GM18858 (cell line): ENCODE measurements at regions not wholly inside any gene's neighbourhood (a gene's known extent, or its start where the extent isn't known, plus 50 kb on each side); places are given as distances from the start of the nearest gene placed in this dataset.
"Not testable (repeated sequence)": the region's sequence is repeated elsewhere in the genome, so short reads cannot be mapped to it uniquely, and the experiment has no call there.

Experiments
- ATAC-seq: cut with Tn5 transposase; IDR thresholded peaks from one replicate; pipeline ENCODE4 v1.9.1; 2021; ENCODE audit not compliant: unreplicated experiment

DNA sequence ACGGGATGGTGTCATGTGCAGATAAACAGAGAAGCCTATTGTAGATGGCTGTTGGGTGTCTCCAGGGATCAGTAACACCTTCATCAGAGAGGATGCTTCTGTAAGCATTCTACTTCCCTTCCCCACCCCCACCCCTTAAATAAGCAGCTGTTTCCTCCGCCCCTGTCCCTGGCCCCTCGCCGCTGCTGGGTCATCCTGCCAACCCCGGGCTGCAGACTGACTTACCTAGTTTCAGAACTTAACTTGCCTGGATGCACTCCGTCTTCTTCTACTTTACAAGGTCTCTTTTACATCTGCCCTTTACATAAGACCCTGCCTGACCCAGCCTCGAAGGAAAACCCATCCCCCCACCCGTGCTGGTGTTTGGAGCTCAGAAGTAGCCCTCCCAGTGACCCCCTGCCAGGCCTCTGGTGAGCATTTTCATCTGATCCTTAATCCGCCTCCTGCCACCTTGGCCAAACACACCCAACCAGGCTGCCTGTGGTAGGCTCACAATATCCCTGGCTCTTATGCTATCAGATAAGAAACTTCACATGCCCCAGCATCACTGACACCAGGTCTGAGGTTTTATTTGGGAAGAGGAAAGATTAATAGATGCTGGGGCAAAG, 103.0 kb upstream of the HES1 start:
- no peak for ATAC-seq

DNA sequence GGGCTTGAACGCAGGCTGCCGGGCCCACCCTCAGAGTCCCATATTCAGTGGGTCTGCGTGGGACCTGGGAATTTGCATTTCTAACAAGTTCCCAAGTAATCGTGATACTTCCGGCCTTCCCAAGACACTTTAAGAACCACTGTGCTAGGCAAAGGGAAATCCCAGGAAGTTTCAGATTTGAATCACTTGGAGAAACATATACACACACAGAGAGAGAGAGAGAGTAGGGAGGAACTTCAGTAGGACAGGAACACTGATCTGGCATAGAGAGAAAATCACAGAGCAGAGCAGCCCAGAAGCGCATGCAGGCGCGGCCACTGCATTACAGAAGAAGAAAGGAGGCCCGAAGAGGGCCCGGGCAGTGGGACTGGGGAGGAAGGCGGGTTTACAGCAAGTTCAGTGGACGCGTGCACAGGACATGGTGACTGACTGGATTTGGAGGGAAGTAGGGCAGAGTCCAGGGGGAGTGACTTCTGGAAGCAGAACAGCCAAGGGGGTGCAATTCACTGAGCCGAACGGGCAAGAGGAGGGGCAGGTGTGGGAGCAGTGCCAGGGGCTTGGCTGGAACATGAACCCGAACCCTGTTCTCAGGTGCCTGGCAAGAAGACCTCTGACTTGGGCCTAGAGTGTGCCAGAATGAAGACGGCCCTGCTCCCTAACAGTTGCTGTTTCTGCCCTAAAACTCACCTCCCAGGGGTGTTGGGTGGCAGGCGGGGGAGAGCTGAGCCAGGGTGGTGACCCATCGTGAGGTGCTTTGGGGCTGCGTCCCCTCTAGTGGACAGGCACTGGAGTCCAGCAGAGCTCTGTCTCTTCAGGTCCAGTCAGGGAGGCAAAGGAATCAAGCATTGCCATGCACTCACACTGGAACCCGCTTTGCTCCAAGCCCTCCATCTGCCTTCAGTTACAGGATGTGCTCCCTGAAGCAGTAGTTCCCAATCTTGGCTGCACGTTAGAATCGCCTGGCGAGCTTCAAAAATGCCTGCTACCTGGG, 101.3 kb upstream of the HES1 start:
- no peak for ATAC-seq

DNA sequence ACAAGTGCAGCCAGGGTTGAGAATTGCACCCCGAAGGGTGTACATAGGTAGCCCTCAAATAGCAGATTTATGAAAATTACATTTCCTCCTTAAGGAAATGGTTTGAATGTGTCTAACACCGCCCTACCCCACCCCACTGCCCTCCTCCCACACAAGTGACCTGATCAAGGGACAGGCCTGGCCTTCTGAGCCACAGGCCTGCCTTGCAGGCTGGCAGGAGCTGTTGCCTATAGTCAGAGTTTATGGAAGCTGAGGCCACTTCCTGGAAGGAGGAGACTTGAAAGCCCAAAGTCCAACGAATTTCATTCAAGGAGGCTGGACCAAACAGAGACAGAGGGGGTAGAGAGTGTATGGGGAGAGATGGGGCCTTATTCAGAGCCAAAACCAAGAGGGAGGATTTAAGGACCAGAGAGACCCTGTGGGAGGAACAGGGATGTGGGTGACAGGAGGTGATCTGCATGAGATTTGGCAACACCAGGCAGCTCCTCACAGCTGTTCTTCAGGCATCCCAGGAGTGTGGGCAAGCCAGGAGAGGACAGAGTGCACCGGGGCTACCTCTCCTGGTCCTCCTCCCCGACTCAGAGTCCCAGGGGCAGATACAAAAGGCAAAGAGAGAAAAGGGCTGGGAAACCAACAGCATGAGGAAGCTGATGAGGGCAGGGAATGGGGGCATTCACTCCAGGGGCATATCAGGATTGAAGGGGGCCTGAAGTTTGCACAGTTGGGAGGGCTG, 100.4 kb upstream of the HES1 start:
- ATAC-seq = no peak

DNA sequence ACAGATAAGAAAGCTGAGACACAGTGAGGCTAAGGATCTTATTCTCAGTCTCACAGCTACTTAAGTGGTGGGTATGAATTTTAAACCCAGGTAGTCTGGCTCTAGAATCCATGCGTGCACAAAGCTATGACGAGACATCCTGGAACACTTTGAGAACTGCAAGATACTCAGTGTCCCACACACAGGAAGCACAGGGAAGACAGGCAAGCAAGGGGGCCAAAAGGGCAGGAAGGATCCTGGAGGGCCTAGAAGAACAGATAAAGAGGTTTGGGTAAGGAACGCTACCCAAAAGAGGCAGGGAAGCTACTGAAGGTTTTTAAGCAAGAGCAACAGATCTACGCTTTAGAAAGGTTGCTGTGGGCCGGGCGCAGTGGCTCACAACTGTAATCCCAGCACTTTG, 99.1 kb upstream of the HES1 start:
- no peak for ATAC-seq

DNA sequence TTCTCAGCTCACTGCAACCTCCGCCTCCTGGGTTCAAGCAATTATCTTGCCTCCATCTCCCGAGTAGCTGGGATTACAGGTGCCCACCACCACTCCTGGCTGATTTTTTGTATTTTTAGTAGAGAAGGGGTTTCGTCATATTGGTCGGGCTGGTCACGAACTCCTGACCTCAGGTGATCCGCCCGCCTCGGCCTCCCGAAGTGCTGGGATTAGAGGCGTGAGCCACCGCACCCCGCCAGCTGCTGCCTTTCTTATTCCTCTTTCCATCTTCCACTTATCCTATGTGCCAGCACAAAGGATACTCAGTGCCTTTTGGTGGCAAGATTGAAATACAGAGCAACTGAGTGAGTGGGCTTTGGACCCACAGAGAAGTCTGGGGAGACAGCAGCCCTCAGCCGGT, 97.6 kb upstream of the HES1 start:
- ATAC-seq = not testable (repeated sequence)

DNA sequence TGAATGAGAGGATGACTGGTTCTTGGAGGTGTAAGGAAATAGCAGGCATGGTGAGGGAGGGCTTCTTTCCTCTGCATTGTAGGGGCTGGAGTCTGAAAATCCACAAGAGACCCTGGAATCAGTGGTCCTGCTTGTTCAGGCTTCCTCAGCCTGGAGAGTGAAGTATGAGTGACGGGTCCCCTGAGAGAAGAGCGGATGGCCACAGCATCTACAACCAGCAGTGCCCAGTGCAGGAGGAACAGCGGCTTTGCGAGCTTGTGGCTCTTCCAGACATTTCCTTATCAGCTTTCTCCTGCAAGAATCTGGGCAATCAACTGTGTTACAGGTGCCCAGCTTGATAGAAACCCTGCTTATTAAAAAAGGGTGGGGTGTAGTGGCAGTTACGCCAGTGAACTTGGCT, 97.0 kb upstream of the HES1 start:
- ATAC-seq = no peak

DNA sequence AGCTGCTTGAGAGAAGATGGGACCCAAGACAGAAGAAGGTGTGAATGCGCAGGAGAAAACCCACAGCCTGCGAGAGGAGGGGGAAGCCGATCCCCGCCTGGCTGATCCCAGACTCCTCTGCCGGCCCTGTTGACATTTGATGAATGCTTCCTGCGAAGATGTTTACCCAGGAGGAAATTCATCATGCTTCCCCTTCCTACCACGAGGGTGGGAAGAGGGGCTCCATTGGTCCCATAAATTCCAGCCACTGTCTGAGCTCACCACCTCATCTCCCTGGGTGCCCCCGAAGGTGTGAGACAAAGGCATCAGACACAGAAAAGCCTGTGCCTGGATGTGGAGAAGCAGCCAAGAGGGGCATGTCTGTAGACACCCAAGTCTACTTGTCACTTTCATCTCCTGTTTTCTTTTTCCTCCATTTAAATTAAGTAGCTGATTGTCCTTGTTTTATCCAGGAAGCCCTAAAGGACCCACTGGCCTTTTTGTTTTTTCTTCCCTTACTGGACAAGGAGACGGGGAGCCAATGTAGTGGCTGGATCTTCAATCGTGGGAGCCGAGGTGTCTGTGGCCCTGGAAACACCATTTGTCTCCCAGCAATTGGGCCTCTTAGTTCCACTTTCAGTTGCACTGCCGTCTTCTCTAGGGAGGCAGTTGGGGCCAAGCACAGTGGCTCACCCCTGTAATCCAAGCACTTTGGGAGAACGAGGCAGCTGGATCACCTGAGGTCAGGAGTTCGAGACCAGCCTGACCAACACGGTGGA, 95.3 kb upstream of the HES1 start:
- no peak for ATAC-seq

DNA sequence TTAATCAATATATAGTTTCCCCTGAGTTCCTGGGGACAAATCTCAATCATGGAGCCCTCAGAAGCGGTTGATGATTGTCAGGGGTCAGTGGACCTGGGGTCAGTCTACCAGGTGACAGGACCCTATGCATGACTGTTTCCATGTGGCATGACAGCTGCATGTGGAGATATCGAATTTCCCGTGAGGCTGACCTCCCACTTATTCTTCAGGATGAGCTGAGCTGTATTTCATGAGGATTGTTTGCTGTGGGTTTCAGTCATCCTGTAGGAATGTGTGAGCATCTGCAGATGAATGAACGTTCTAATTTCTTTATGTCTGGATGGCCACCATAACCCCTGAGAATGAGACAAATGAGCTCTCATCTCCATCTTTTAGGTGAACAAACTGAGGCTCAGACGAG, 93.0 kb upstream of the HES1 start:
- ATAC-seq = no peak

DNA sequence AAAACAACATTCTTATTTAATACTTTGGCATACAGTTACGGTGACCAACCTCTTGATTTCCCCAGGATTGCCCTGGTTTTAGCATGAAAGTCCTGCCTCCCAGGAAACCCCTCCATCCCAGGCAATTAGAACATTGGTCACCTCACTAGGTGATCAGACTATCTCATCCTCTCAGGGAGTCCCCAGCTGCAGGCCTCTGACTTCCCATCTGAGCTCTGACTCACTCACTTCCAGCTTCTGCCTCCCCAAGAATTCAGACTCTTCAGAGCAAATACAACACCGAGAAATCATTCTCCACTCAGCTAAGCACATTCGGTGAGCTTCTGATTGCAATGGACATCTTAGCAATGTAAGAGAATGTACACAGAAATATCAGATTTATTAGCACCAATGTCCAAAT, 92.4 kb upstream of the HES1 start:
- ATAC-seq = no peak

DNA sequence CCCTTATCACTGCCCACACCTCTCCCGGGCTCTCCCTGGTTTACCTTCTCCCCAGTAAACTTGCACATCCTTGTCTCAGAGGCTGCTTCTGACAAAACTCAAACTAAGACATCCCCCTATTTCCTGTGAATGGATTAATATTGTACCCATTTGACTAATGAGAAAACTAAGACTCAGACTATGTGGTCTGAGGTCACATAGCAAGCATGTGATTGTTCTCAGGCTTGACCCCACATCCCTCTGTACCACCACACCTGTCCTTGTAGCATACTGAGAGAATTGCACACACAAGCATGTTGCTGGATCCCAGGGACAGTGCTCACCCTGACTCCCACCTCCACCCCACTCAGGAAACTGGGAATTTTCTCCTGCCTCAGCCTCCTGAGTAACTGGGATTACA, 90.7 kb upstream of the HES1 start:
- peak; percentile 79 for ATAC-seq

DNA sequence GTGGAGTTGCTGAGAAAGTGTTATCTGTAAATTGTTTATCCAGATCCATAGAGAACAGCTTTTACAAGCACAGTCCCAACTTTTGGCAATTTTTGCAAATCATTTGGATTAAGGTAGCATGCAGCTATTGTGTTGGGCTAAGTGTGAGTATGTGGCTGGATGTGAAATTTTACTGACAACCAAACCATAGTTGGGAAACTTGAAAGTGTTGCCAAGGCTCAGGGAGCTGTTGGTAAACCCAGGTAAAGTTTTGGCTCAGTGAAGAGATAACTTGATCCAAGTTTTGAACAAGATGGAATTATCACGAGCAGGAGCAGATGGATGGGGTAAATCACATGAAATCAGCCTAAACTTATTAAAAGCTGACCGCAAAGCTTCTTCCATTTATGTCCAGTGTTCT, 90.0 kb upstream of the HES1 start:
- no peak for ATAC-seq

DNA sequence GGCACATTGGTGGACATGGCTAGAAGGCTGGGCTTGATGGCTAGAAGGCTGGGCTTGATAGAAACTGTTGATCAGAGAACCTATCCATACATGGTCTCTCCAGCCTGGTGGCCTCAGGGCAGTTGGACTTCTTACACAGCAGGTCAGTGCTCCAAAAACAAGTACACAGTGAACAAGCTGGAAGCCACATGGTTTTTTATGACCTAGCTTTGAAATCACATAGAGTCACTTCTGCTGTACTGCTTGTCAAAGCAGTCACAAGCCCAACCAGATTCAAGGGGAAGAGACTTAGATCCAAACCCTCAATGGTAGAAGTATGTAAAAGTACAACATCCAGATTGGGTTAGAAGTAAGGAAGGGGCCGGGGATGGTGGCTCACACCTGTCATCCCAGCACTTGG, 89.4 kb upstream of the HES1 start:
- ATAC-seq = no peak

DNA sequence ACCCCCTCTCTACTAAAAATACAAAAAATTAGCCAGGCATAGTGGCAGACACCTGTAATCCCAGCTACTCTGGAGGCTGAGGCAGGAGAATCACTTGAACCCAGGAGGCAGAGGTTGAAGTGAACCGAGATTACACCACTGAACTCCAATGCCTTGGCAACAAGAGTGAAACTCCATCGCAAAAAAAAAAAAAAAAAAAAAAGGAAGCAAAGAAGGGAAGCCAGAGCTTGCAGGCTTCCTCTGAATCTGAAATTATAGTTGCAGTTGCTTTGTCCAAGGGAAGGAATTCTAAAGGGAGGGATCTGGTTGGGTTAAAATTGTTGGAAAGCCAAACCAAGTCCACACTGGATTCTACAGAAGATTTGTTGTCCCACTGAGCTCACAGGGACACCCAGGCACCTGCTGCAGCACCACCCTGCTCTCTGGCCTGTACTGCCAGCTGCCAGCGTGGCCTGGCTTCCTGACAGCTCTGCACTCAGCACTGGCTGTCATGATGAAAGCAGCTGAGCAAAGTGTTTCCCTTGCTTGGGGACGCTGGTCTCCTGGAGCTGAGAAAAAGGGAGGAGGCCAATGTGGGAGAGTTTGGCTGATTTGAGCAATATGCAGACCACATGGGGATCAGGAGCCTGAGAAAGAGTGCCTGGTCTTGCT, 88.8 kb upstream of the HES1 start:
- ATAC-seq = no peak

DNA sequence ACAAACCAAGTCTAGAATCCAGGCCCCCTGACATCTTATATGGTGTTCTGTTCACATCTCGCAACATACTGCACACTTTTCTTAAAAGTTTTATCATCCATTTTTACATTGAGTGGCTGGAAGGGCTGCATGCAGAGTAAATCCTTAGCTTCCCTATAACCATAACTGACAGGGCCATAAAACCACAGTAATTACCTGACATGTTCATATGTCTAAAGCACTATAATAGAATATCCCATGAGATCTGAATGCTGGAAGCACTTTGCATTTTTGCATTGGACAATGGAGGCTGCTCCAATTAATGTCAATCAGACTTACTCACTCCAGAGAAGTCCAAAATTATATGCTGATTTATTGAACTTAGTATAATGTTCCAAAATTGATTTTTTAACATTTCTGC, 86.6 kb upstream of the HES1 start:
- no peak for ATAC-seq

DNA sequence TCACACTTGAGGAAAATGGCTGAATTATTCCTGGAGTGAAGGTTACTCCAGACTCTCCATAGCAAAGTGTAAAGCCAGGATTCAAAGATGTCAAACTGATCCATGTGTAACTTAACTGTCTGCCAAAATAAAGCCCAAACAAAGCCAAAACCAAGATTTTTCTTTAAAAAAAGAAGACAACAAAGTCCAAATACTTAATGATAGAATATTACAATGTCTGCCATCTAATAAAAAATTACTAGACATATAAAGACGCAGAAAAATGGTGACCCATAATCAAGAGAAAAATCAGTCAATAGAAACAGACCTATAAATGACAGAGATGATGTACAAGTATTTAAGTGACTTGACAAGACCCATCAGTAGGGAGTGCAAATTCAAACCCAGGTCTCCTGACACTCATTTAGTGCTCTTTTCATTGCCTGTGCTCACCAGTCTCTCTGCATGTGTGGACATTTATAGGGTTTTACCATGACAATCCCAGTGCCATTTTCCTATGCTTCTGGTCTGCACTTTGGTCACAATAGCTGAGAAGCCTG, 85.1 kb upstream of the HES1 start:
- no peak for ATAC-seq

DNA sequence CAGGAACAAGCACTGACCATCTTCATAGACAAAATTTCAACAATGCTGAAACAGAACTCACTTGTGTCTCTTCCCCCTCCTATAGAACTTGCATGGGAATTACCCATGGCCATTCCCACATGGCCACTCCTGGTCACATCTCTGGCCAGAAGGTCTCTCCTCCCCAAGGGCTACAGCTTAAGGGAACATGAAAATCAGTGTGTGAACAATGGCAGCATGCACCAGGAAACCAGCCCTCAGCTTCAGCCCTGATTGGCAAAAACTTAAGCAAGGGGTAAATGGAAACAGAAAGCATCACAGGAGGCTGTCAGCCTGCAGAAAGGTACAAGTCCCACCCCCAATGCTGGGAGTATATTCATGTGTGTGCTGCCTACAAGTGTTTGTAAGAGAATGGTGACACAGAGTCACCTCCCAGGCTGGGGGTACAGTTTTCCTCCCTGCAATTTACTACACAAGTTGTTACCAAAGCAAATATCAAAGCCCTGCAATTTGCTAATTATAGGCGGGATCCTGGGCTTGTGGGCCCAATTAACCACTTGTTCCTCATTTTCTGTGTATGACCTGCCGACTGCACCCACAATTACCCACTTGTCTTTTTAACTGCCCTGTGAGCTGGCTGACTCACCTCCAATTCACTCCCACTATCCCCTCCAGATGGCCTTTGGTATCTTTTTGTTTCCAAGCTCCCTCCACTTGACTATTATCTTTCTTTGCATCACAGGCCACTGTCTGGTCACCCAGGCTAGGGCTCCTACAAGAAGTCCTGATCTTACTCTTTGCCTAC, 84.4 kb upstream of the HES1 start:
- no peak for ATAC-seq

DNA sequence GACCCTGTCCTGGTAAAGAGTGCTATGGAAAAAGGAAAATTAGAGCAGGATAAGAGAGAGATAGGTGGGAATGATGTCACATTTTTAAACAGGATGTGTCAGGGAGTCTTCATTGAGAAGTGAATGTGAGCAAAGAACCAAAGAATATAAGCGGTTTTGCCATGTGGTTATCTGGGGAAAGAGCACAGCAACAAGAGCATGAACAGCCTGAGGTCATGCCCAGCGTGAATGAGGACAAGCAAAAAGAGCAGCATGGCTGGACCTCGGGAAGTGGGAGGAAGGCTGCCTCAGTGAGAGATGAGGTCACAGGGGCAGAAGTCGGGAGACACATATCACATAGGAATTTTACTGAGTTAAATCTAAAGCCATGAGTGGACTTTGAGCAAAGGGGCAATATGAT, 82.8 kb upstream of the HES1 start:
- ATAC-seq = no peak

DNA sequence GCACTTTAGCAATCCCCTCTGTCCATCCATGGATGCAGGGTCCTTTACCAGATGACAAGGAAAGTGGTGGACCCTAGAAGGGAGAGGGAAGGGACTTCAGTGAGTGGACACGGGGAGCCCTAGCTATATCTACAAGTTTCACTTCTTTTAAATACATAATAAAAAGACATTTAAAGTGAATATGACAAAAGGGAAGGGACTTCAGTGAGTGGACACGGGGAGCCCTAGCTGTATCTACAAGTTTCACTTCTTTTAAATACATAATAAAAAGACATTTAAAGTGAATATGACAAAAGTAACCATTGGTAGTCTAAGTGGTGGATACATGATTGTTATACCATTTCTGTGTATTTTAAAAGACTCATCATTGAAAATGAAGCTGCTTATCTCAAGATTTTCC, 81.9 kb upstream of the HES1 start:
- no peak for ATAC-seq

DNA sequence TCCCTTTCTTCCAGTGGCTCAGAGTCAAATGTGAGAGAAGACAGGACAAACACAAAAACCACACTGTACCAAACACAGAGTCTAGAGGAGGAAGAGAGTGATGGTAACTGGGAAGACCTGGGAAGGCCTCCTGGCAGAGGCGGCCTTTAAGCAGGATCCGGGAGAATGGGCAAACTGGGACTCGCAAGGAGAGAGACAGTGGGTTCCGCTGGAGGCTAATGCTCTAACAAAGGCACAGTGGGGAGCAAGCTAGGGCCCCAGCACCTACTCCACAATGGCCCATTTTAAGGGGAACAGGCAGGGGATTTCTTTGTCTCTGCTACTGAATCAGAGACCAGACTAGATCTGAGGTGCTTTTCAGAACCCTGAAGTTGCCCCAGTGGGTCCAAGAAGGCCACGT, 81.4 kb upstream of the HES1 start:
- no peak for ATAC-seq

DNA sequence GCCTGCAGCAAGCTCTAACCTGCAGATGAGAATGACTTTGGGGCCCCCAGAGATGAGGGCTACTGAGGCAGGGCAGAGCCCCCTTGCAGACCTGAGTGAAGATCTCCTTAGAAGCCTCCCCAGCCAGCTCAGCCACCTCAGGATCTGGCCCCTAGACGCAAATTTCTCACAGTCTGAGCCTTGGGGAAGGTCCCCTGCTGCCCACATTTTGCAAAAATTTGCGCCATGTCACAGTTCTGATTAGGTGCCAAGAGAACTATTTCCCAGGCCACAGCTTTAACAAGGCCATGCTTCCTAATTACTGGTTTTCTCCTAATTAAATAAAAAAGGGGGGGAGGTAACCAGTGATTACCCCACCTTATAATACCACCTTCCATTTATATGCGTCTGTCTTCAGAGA, 81.0 kb upstream of the HES1 start:
- no peak for ATAC-seq
